ENCODE measurements at regions not wholly inside any gene's neighbourhood (a gene's known extent, or its start where the extent isn't known, plus 50 kb on each side); places are given as distances from the start of the nearest gene placed in this dataset.

DNA sequence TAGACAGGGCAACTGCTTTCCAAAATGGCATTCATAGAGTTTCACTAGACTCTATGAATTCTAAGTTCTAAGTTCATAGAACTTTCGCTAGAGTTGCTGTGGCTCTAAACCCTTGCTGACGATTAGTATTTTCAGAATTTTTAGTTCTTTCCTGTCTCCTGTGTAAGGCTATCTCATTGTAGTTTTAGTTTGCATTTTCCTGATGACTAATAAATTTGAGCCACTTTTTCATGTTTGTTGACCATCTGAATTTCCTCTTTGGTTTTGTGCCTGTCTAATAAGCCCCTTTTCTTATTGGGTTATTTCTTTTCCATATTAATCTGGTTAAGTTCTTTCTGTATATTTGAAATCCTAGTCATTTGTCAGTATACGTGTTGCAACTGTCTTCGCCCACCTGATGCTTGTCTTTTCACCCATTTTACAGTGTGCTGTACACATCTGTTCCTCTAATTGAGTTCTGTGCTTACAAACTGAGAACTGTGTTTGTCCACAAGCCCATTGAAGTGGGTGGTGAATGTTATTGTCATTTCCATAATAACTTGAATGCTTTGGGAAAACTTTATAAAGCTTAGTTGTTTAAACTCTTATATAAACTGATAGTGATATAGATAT is 177.7 kb upstream of the CDYL start:
- no peak overlapping the region for H3K4me3 ChIP-seq (ENCODE audit: low read length)
- WGBS, result 86% methylated on average over 4 of the region's 4 CpGs
- H3K9me3 ChIP-seq (ENCODE audit: control insufficient read depth, low read length), result no peaks in the 10 kb centered on the region
- intact Hi-C loops (cut with DNase I), result no loop called here
- H3K27me3 ChIP-seq (ENCODE audit: control insufficient read depth, insufficient read depth), result no peaks in the 10 kb centered on the region
- no peak overlapping the region for H3K27ac ChIP-seq (ENCODE audit: low read length)
- ATAC-seq (no peak), DNase-seq (no peak)
- no peaks in the 10 kb centered on the region for H3K4me1 ChIP-seq (ENCODE audit: control insufficient read depth, insufficient read depth, low read length)

DNA sequence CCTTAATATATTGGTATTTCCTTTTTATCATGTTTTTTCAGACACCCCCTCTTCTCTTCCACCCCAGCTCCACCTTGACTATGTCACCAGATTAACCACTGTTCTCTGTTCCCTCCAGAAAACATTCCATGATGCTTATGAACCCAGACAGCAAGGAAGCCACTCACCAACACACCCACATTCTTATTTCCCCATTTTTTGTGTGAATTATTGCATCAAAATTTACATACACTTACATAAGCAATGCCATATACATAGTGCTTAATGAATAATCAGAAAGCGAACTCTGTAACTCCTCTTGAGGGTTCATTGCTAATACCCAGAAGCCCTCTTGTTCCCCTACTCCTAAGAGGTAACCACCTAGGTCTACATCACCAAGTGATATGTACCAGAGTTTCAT is 182.3 kb upstream of the CDYL start:
- intact Hi-C loops (cut with DNase I), result no loop called here
- H3K27ac ChIP-seq (ENCODE audit: low read length), result no peak overlapping the region
- WGBS, result 97% methylated on average over 1 of the region's 1 CpG
- H3K4me3 ChIP-seq (ENCODE audit: low read length), result no peak overlapping the region
- no peak for ATAC-seq
- no peaks in the 10 kb centered on the region for H3K9me3 ChIP-seq (ENCODE audit: control insufficient read depth, low read length)
- no peaks in the 10 kb centered on the region for H3K4me1 ChIP-seq (ENCODE audit: control insufficient read depth, insufficient read depth, low read length)
- no peaks in the 10 kb centered on the region for H3K27me3 ChIP-seq (ENCODE audit: control insufficient read depth, insufficient read depth)
- DNase-seq, result no peak

DNA sequence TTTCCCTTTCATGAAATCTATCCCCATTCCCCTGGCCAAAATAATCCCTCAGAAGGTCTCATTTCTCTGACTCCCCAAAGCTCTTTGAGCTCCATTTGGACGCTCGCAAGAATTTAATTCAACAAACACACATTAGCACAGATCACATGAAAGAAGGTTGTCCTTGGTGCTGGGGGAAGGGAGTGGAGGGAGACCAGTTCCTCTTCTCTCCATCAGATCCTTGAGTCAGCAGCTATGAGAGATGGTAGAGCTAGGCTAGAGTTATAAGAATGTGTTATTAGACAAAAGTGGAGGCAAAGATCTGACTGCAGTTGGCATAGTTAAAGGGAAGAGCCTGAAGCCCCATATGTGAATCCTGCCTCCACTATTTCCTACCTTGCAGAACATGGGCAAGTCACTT is 184.2 kb upstream of the CDYL start:
- Histone ChIP-seq H3K27me3 (ENCODE audit: control insufficient read depth, insufficient read depth) (no peaks in the 10 kb centered on the region), H3K27ac (ENCODE audit: low read length) (no peak overlapping the region), H3K4me3 (ENCODE audit: low read length) (no peak overlapping the region), H3K4me1 (ENCODE audit: control insufficient read depth, insufficient read depth, low read length) (no peaks in the 10 kb centered on the region), H3K9me3 (ENCODE audit: control insufficient read depth, low read length) (no peaks in the 10 kb centered on the region)
- WGBS, result 97% methylated on average over 2 of the region's 2 CpGs
- DNase-seq, result no peak
- intact Hi-C loops (cut with DNase I), result no loop called here
- no peak for ATAC-seq

DNA sequence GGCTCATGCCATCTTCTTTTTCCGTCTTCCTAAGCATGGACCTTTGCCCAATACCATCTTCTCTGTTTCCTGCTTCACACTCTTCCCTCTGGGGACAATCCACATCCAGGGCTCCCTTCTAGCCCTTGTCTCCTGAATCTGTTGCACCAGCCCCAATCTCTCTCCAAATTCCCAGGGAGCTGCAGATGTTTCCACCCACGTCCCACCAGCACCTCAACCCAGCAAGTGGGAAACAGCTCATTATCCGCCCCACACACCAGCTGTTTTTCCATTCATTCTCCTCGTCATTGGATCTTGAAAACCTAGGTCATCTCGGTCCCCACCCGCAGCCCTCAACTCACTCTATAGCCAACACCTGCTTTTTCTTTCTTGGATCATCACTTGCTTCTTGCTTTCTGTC is 185.0 kb upstream of the CDYL start:
- H3K27ac ChIP-seq (ENCODE audit: low read length), result no peak overlapping the region
- H3K27me3 ChIP-seq (ENCODE audit: control insufficient read depth, insufficient read depth), result no peaks in the 10 kb centered on the region
- intact Hi-C loops (cut with DNase I), result no loop called here
- 87% methylated on average over 6 of the region's 6 CpGs for WGBS
- H3K4me1 ChIP-seq (ENCODE audit: control insufficient read depth, insufficient read depth, low read length), result no peaks in the 10 kb centered on the region
- H3K4me3 ChIP-seq (ENCODE audit: low read length), result no peak overlapping the region
- DNase-seq (no peak), ATAC-seq (no peak)
- no peaks in the 10 kb centered on the region for H3K9me3 ChIP-seq (ENCODE audit: control insufficient read depth, low read length)

DNA sequence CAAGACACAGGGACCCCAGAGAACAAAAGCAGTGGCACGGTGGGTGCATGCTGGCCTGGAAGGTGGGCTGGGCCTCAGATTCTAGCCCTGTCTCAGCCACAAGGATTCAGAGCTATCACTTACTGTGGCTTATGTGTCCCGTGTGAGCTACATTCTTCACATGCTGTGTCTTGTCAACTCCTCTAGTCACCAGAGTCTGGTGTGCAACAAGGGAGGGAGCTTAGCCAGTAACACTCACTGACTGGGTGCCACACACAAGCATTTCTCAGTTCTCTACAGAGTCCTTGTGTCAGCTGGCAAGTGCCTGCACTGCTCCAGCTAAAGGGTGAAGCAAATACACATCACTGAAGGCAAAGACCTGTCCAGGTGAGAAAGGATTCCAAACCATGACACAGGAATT is 186.9 kb upstream of the CDYL start:
- no peak for DNase-seq
- Histone ChIP-seq H3K27me3 (ENCODE audit: control insufficient read depth, insufficient read depth) (no peaks in the 10 kb centered on the region), H3K4me1 (ENCODE audit: control insufficient read depth, insufficient read depth, low read length) (no peaks in the 10 kb centered on the region), H3K27ac (ENCODE audit: low read length) (no peak overlapping the region), H3K4me3 (ENCODE audit: low read length) (no peak overlapping the region), H3K9me3 (ENCODE audit: control insufficient read depth, low read length) (no peaks in the 10 kb centered on the region)
- intact Hi-C loops (cut with DNase I), result no loop called here
- 71% methylated on average over 2 of the region's 2 CpGs for whole genome bisulfite sequencing
- ATAC-seq, result no peak

DNA sequence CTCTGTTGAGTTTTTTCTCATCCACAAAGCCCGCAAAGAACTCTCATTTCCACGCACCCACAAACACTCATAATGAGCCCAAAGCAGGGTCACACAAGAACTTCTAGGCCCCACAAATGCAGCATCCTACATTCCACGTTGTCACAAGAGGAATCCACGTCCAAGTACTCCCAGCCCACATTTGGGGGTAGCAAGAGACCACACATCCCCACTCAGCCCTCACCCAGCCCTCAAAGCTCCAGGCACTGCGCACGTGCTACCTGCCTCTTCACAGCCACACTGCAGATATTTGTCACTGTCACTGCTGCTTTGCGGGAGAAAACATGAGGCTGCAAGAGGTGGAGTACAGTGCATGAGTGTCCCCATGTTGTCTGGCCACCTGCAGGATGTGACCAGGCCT is 187.6 kb upstream of the CDYL start:
- ATAC-seq (no peak), DNase-seq (no peak)
- no peaks in the 10 kb centered on the region for H3K27me3 ChIP-seq (ENCODE audit: control insufficient read depth, insufficient read depth)
- H3K27ac ChIP-seq (ENCODE audit: low read length), result no peak overlapping the region
- H3K4me1 ChIP-seq (ENCODE audit: control insufficient read depth, insufficient read depth, low read length), result no peaks in the 10 kb centered on the region
- no peak overlapping the region for H3K4me3 ChIP-seq (ENCODE audit: low read length)
- intact Hi-C loops (cut with DNase I), result no loop called here
- WGBS, result 95% methylated on average over 7 of the region's 7 CpGs
- no peaks in the 10 kb centered on the region for H3K9me3 ChIP-seq (ENCODE audit: control insufficient read depth, low read length)

DNA sequence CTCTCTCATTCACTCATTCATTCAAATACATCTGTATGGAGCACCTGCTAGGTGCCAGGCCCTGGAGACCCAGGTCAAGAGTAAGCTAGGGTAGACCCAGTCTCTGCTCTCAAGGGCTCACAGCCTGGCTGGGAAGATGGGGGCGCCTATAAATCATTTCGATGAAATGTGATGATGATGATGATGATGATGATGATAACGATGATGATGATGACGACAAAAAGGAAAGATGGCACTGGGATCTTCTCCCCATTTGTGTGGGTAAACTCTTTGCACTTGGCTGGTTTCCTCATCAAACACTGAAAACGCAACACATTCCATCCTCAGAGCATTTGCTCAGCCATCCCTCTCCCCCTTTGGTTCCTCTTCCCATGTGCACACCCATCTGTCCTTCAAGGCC is 188.0 kb upstream of the CDYL start:
- Histone ChIP-seq H3K4me1 (ENCODE audit: control insufficient read depth, insufficient read depth, low read length) (no peaks in the 10 kb centered on the region), H3K27ac (ENCODE audit: low read length) (no peak overlapping the region), H3K9me3 (ENCODE audit: control insufficient read depth, low read length) (no peaks in the 10 kb centered on the region), H3K27me3 (ENCODE audit: control insufficient read depth, insufficient read depth) (no peaks in the 10 kb centered on the region), H3K4me3 (ENCODE audit: low read length) (no peak overlapping the region)
- intact Hi-C loops (cut with DNase I), result no loop called here
- DNase-seq, result no peak
- 96% methylated on average over 5 of the region's 5 CpGs for WGBS
- ATAC-seq, result no peak

DNA sequence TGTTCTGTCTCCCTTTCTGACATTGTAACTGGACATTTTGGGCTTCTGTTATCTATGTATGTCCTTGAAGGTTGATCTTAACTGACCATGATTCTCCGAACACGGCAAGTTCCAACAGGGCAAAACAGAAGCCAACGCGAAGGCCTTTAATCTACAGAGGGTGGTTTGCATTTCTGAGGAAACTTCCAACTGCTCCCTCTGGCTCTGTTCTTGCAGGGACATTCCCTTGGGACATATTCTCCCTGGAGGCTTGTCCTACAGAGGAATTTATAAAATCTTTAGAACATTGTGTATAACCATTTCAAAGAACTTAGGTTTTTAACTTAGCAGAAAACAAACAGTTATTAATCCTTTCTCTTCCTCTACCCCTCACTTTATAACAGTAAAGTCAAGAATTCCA is 189.0 kb upstream of the CDYL start:
- no peaks in the 10 kb centered on the region for H3K4me1 ChIP-seq (ENCODE audit: control insufficient read depth, insufficient read depth, low read length)
- H3K27me3 ChIP-seq (ENCODE audit: control insufficient read depth, insufficient read depth), result no peaks in the 10 kb centered on the region
- 90% methylated on average over 4 of the region's 4 CpGs for WGBS
- H3K9me3 ChIP-seq (ENCODE audit: control insufficient read depth, low read length), result no peaks in the 10 kb centered on the region
- DNase-seq, result no peak
- H3K4me3 ChIP-seq (ENCODE audit: low read length), result no peak overlapping the region
- no peak overlapping the region for H3K27ac ChIP-seq (ENCODE audit: low read length)
- ATAC-seq, result no peak
- intact Hi-C loops (cut with DNase I), result no loop called here

DNA sequence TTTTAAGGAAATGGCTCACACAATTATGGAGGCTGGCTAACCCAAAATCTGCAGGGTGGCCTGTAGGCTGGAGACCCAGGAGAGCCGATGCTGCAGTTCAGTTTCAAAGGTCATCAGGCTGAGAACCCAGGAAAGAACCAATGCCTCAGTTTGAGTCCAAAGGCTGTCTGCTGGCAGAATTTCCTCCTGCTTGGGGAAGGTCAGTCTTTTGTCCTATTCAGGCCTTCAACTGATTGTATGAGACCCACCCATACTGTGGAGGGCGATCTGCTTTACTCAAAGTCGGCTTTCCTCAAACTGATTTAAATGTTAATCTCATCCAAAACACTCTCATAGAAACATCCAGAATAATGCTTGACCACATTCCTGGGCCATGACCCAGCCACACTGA is 189.7 kb upstream of the CDYL start:
- intact Hi-C loops (cut with DNase I), result no loop called here
- Histone ChIP-seq H3K9me3 (ENCODE audit: control insufficient read depth, low read length) (no peaks in the 10 kb centered on the region), H3K4me3 (ENCODE audit: low read length) (no peak overlapping the region), H3K27me3 (ENCODE audit: control insufficient read depth, insufficient read depth) (no peaks in the 10 kb centered on the region), H3K4me1 (ENCODE audit: control insufficient read depth, insufficient read depth, low read length) (no peaks in the 10 kb centered on the region), H3K27ac (ENCODE audit: low read length) (no peak overlapping the region)
- DNase-seq, result no peak
- WGBS, result 86% methylated on average over 3 of the region's 3 CpGs
- ATAC-seq, result no peak

DNA sequence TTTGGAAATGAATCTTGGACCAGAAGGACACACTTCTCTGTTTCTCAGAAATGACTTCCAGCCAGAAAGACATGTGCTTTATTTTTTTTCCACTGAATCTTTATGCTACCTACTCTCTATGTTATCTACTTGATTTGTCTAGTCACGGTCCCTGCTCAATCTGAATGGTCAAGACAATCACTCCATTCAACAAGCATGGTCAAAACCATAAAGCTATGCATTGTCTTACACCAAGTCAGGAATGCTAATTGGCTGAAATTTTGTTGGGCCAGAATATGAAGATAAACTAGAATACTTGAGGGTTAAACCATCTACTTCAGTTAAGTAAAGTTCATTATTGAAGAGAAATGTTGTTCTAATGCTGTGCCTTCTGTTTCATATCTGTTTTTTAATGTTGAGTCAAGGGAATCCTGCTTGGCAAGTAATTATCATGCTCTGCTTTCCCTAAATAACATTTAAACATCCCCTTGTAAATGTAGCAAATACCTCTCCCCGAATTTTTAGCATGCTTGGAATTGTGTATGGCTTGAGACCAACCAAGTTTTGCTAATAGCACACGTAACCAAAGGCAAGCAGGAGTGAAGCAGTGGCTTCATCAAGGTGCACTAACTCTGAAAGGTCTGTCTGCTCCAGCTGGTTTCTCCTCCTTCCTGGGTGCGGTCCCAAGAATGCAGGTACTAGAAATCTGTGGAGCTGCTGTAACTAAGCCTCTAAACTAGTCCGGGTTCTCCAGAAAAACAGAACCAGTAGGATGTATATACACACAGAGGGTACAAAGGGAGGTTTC is 190.3 kb upstream of the CDYL start:
- ATAC-seq (no peak), DNase-seq (no peak)
- H3K9me3 ChIP-seq (ENCODE audit: control insufficient read depth, low read length), result no peaks in the 10 kb centered on the region
- intact Hi-C loops (cut with DNase I), result no loop called here
- no peak overlapping the region for H3K27ac ChIP-seq (ENCODE audit: low read length)
- WGBS, result 71% methylated on average over 5 of the region's 5 CpGs
- H3K27me3 ChIP-seq (ENCODE audit: control insufficient read depth, insufficient read depth), result no peaks in the 10 kb centered on the region
- no peaks in the 10 kb centered on the region for H3K4me1 ChIP-seq (ENCODE audit: control insufficient read depth, insufficient read depth, low read length)
- H3K4me3 ChIP-seq (ENCODE audit: low read length), result no peak overlapping the region

DNA sequence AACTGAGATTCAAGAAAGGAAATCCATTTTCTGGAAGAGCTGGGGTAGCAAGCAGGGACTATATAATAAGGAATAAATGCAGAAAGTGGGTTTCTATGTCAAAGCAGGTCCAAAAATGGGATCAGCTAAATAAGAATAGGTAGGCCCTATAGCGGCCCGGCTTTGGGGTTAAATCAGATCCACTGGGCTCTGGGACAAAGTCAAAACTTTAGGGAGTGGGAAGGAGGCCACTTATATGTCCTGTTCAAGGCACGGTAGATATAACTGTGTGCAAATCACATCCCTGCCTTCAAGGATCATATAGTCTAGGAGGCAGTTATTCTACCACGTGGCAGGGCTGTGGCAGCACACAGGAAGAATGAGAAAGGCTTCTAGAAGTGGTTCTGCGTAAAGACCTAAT is 191.4 kb upstream of the CDYL start:
- WGBS, result 97% methylated on average over 5 of the region's 5 CpGs
- ATAC-seq, result no peak

More for the DNA sequence above, 191.4 kb upstream of the CDYL start:
- Histone ChIP-seq H3K4me3 (ENCODE audit: low read length) (no peak overlapping the region), H3K9me3 (ENCODE audit: control insufficient read depth, low read length) (no peaks in the 10 kb centered on the region), H3K27ac (ENCODE audit: low read length) (no peak overlapping the region), H3K4me1 (ENCODE audit: control insufficient read depth, insufficient read depth, low read length) (no peaks in the 10 kb centered on the region), H3K27me3 (ENCODE audit: control insufficient read depth, insufficient read depth) (no peaks in the 10 kb centered on the region)
- intact Hi-C loops (cut with DNase I), result no loop called here
- no peak for DNase-seq

Data from right cardiac atrium (tissue), 5 donors.